Mucosa of stomach (tissue), 1 donor: ENCODE measurements at regions not wholly inside any gene's neighbourhood (a gene's known extent, or its start where the extent isn't known, plus 50 kb on each side); places are given as distances from the start of the nearest gene placed in this dataset.

Experiments used
- H3K27me3 ChIP-seq: one replicate; pipeline ENCODE4 v1.7.0; 2013; ENCODE audit warnings: mild to moderate bottlenecking, low read length; ENCODE audit not compliant: control insufficient read depth, insufficient read depth
- H3K36me3 ChIP-seq: one replicate; pipeline ENCODE4 v1.7.0; 2013; ENCODE audit warnings: low read length; ENCODE audit not compliant: control insufficient read depth, insufficient read depth
- H3K4me1 ChIP-seq: one replicate; pipeline ENCODE4 v1.7.0; 2013; ENCODE audit warnings: mild to moderate bottlenecking, low read length; ENCODE audit not compliant: control insufficient read depth, insufficient read depth
- H3K4me3 ChIP-seq: one replicate; pipeline ENCODE4 v1.7.0; 2013; ENCODE audit warnings: low read length
- H3K9ac ChIP-seq: one replicate; pipeline ENCODE4 v1.7.0; 2013; ENCODE audit warnings: mild to moderate bottlenecking, low read length, moderate library complexity
- H3K9me3 ChIP-seq: one replicate; pipeline ENCODE4 v1.7.0; 2013; ENCODE audit warnings: mild to moderate bottlenecking, low read length, moderate library complexity; ENCODE audit not compliant: control insufficient read depth
- donor health status: Pancreatic carcinoma.

DNA sequence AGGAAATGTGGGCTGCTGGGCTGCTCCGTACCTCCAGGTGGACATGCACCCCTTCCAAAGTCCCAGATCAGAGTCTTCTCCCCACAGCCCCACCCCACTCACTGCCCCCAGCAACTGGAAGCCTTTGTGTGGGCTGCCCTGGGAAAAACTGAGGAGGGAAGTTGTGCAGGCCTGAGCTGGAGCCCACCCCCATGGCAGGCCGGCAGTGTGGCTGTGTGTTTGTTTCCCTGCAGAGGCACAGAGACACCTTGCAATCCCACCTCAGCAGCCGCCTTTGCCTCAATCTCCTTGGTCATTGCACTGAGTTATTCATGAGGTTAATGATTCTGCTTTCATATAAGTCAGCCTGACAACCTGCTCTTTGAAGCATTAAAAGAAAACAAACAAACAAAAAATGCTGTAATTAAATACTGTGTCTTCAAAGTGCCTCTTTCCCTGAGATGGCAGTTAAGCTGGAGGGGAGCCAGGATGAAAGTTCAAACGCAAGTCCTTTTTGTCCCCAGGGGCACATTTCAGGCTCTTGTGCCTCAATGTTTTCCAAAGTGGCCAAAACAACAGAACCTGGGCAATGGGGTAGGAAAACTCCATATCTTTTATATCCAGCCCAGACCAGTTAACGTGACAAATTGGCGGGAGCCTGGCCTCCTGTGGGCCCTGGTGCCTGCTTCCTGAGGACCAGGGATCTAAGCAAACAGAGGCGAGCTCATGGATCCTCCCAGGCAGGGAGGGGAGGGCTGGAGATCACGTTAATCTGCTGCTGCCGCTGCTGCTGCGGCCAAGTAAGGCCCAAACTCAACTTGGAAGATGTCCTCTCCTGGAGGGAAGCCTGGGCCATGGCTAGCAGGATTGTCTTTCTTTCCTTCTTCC lies 51.9 kb upstream of the TSPAN11 start:
- no peaks in the 10 kb centered on the region for H3K9me3 ChIP-seq
- H3K27me3 ChIP-seq = peaks cover 3% of the 10 kb centered on the region
- no peak overlapping the region for H3K4me3 ChIP-seq
- no peaks in the 10 kb centered on the region for H3K36me3 ChIP-seq
- H3K4me1 ChIP-seq = no peaks in the 10 kb centered on the region
- H3K9ac ChIP-seq = no peak overlapping the region

DNA sequence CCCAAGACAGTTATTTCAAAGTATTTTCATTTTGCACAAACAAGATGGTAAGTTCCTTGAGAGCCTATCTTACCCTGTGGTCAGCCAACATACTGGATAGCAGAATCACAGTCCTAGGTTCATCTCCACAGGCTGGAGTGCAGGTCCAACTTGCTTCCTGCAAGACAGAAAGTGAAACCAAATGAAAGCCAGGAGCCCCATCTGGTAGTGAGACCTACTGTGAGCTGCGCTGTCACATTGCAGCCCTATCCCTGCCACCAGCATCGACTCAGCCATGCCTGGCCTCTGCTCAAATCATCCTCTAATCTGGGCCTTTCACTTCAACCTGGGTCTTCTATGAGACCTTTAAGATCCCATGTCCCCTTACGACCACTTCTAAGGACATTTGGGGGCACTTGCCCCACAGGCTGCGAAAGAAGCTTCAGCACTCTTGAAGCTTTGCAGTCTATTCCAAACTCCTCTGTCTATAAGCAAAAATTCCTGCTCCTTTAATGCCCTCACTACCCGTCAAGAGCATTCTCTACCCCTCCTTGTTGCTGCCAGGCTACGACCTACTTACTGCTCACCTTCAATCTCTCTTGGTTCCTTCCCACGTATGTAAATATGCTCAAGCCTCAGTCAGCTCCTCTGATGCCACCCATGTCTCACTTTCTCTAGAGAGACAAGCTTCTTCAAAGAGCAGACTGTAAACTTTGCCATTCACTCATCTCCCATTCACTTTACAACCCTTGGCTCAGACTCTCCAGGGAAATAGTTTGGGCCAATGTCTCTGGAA lies 55.9 kb upstream of the TSPAN11 start:
- Histone ChIP-seq H3K4me3 (no peak overlapping the region), H3K4me1 (no peaks in the 10 kb centered on the region), H3K9ac (no peak overlapping the region), H3K36me3 (no peaks in the 10 kb centered on the region), H3K27me3 (no peaks in the 10 kb centered on the region), H3K9me3 (no peaks in the 10 kb centered on the region)

DNA sequence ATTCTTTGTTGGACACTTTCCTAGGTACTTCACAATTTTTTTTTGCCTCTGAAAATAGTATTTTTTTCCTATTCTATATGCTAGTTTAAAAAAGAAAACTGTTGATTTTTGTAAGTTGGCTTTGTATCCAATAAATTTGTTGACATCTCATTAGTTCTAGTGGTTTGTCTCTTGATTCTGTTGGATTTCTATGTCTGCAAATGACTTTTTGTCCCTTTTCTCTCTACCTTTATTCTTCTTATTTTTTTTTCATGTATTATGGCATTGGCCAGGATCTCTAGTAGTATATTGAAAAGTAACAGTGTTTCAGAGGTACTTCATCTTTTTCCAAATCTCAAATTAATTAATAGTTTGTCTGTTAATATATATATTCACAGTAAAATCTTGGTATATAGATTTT lies 59.1 kb upstream of the TSPAN11 start:
- H3K9ac ChIP-seq = no peak overlapping the region
- no peaks in the 10 kb centered on the region for H3K4me1 ChIP-seq
- H3K9me3 ChIP-seq = no peaks in the 10 kb centered on the region
- no peak overlapping the region for H3K4me3 ChIP-seq
- H3K36me3 ChIP-seq = no peaks in the 10 kb centered on the region
- no peaks in the 10 kb centered on the region for H3K27me3 ChIP-seq

DNA sequence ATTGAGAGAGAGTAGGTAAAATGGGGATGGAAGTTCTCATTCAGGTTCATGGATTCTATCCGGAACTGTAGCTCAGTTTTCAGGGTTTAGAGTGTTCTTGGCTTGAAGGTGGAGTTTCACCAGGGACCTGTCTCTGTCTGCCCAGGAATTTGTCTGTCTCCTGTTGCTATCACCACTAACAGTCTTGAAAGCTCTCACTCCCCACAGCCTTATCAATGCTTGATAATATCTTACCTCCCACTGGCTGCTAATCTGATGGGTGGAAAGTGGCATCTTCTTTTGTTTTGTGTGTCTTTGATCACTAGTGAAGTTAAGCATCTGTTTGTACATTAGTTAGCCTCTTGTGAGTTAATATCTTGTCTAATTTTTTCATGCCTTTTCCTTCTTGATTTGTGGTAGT lies 60.3 kb upstream of the TSPAN11 start:
- H3K9ac ChIP-seq = no peak overlapping the region
- no peaks in the 10 kb centered on the region for H3K9me3 ChIP-seq
- H3K4me3 ChIP-seq = no peak overlapping the region
- no peaks in the 10 kb centered on the region for H3K27me3 ChIP-seq
- no peaks in the 10 kb centered on the region for H3K36me3 ChIP-seq
- H3K4me1 ChIP-seq = no peaks in the 10 kb centered on the region

DNA sequence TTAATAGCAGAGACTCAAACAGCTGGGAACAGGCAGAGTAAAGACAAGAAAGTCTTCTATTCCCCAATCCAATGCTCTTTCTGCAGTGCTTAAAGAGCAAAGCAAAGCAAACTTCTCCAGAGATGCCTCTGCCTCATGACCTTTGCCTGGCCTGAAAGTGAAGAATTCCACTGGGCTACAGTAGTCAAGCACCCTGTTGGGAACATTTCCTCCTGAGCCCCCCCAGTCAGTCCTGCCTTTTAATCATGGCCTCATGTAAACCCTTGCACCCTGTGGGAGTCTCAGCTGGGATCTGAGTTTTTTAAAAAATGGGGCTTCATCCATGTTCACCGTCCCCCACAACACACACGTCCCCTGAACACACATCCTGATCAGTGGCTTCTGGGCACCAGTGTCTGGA lies 62.7 kb upstream of the TSPAN11 start:
- no peaks in the 10 kb centered on the region for H3K9me3 ChIP-seq
- no peak overlapping the region for H3K9ac ChIP-seq

DNA sequence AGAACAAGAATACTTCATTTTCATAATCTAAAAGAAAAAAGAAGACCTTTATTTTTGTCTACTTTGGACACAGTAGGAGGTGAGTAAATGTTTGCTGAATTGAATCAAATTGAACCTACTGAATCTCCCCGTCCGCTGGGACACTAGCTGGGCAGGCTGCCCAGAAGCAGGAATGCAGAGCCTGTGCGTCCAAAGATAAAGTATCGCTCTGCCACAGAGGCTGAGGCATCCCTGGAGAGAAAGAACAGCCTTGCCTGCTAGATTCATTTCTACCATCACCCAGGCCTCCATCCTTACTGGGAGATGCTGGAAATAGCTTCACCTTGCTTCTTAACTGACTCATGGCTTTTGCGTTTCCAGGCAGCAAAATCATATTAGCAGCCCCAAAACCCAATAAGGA lies 64.1 kb upstream of the TSPAN11 start:
- H3K36me3 ChIP-seq = no peaks in the 10 kb centered on the region
- H3K27me3 ChIP-seq = no peaks in the 10 kb centered on the region
- H3K4me1 ChIP-seq = no peaks in the 10 kb centered on the region
- H3K9me3 ChIP-seq = no peaks in the 10 kb centered on the region
- no peak overlapping the region for H3K9ac ChIP-seq
- no peak overlapping the region for H3K4me3 ChIP-seq

More for the DNA sequence above, 62.7 kb upstream of the TSPAN11 start:
- H3K4me3 ChIP-seq = no peak overlapping the region
- no peaks in the 10 kb centered on the region for H3K36me3 ChIP-seq
- H3K27me3 ChIP-seq = no peaks in the 10 kb centered on the region
- H3K4me1 ChIP-seq = no peaks in the 10 kb centered on the region

DNA sequence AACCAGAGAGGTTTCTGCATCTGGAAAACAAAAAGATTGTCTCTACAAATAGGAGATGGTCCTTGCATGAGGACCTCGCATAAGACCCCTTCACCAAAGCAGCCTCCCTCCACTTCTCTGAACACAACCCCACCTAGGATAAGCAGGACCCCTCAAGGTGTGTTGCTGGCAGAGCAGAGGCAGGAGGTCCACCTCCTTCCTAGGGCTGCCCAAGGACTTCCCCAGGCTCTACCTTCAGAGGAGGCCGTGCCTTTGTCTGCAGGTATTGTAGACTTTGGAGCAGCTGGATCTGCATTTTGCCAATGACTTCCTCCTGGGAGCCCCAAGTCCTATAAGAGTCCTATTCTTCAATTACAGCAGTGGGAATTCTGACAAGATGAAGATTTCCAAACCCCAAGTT lies 67.3 kb upstream of the TSPAN11 start:
- Histone ChIP-seq H3K27me3 (no peaks in the 10 kb centered on the region), H3K9ac (no peak overlapping the region), H3K9me3 (no peaks in the 10 kb centered on the region), H3K36me3 (no peaks in the 10 kb centered on the region), H3K4me3 (no peak overlapping the region), H3K4me1 (no peaks in the 10 kb centered on the region)

DNA sequence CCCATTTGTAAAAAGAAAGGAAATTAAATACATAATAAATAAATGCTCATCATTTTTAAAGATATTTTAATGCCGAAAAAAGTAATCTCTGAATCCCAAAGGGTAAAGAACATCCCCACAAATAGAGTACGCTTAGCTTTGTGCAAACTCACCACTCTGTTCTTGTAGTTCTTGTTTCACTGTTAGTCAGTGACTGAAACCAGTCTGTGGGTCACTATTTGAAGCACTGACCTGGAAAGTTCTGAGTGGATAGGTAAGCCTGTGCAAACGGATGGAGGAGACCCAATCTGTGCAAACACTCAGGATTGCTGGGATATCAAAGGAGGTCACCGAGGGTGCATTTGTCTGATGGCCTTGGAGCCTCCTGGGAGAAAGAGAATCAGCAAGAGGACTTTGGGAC lies 68.1 kb upstream of the TSPAN11 start:
- no peak overlapping the region for H3K9ac ChIP-seq
- H3K36me3 ChIP-seq = no peaks in the 10 kb centered on the region
- H3K4me1 ChIP-seq = no peaks in the 10 kb centered on the region
- no peak overlapping the region for H3K4me3 ChIP-seq
- H3K9me3 ChIP-seq = no peaks in the 10 kb centered on the region
- no peaks in the 10 kb centered on the region for H3K27me3 ChIP-seq

DNA sequence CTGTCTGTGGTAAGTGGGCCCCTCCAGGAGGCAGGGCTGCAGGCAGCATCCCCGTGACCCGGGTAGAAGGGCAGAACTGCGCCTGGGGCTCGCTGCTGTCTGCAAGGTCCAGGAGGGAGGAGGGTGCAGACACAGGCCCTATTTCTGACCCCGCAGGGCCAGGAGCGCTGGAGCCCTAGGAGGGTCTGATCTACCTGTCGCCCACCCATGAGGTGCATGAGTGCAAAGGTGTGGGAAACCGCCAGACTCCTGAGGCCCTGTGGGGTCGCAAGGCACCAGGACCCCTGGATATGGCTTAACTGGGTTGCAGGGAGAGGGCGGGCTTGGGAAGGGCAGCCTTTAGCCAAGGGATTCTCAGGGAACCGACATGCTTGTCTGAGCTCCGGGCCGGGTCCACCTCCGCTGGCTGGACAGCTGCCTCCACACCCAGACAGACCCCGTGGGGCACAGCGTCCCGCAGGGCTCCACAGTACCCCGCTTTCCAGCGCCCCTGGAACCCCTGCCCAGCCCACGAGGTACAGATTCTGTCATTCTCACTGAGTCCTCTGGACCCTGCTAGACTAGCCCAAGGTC lies 72.9 kb upstream of the TSPAN11 start:
- Histone ChIP-seq H3K27me3 (no peaks in the 10 kb centered on the region), H3K9me3 (no peaks in the 10 kb centered on the region), H3K36me3 (no peaks in the 10 kb centered on the region), H3K9ac (no peak overlapping the region), H3K4me3 (no peak overlapping the region), H3K4me1 (no peaks in the 10 kb centered on the region)

DNA sequence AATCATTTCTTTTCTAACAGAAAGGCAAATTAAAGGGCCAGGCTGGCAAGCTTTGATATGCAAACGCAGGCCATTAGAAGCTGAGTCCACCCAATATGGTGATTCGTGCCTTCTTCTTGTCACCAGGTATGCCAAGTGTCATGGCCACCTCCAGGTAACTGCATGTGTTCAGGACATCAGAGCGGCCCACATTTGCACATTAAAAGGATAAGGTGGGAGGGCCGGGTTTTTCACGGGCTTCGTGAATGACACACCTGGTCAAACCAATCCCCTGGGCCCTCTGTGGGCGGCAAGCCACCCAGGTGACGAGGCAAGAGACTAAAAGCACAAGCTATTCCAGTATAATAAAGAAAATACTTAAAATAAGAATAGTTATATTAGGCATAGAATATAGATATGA lies 75.9 kb upstream of the TSPAN11 start:
- Histone ChIP-seq H3K4me1 (no peaks in the 10 kb centered on the region), H3K27me3 (no peaks in the 10 kb centered on the region), H3K4me3 (no peak overlapping the region), H3K36me3 (no peaks in the 10 kb centered on the region), H3K9me3 (no peaks in the 10 kb centered on the region), H3K9ac (no peak overlapping the region)

DNA sequence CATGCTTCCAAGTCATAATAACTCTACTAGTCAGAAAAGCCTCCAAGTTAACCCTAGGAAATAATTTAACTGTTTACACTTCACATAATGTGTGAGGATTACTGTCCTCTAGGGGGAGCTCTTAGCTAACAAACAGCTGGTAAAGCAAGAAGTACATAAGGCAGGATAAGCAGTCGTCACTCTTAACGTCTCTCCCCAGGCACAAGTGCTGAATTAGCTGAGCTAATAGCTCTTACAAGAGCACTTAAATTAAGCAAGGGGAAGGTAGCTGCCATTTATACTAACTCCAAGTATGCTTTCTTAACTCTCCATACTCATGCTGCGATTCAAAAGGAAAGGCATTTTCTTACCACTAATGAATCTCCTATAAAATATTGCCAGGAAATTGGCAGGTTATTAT lies 79.3 kb upstream of the TSPAN11 start:
- Histone ChIP-seq H3K4me3 (no peak overlapping the region), H3K9me3 (no peaks in the 10 kb centered on the region), H3K27me3 (no peaks in the 10 kb centered on the region), H3K36me3 (no peaks in the 10 kb centered on the region), H3K4me1 (no peaks in the 10 kb centered on the region), H3K9ac (no peak overlapping the region)

DNA sequence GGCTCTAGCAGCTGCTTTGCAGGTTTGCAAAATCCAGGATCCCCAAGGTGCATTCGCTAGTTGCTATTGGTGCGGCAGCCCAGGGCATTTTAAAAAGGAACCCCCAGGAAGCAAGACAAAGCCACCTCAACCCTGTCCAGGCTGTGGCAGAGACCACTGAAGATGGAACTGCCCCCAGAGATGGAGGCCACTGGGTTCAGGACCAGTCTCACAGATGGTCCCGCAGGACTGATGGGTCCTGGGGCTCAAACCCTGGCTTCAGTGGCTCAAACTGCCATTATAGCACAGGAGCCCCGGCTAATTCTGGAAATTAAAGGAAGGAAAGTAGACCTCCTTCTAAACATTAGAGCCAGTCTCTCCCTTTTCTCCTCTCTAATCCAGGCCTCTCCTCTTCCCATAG lies 79.8 kb upstream of the TSPAN11 start:
- no peak overlapping the region for H3K9ac ChIP-seq
- no peaks in the 10 kb centered on the region for H3K27me3 ChIP-seq
- no peaks in the 10 kb centered on the region for H3K9me3 ChIP-seq
- no peaks in the 10 kb centered on the region for H3K4me1 ChIP-seq
- no peaks in the 10 kb centered on the region for H3K36me3 ChIP-seq
- H3K4me3 ChIP-seq = no peak overlapping the region
